HCT116 (cell line): ENCODE measurements at regions not wholly inside any gene's neighbourhood (a gene's known extent, or its start where the extent isn't known, plus 50 kb on each side); places are given as distances from the start of the nearest gene placed in this dataset.

Experiments
- ATAC-seq: fragments of 200-7000 bp; cut with Tn5 transposase; 2 replicates; pipeline ENCODE4 v1.9.1; 2020; ENCODE audit warnings: mild to moderate bottlenecking, moderate library complexity
- BruUV-seq: library from RNA; stranded (reverse); fragments of 400-500 nt; replicated peaks from 2 replicates; lab custom pipeline; 2021; lab: Mats Ljungman, UMichigan
- CTCF ChIA-PET: fragments of 300-600 bp; sonication (Branson Sonifier 250); formaldehyde crosslinking; loops from one replicate; lab custom pipeline; 2021; ENCODE audit warnings: antibody characterized with exemption; lab: Charles Lee
- POLR2A ChIA-PET: fragments of 300-600, 350-600 bp; sonication (Branson Sonifier 250); formaldehyde crosslinking; loops from one replicate; lab custom pipeline; 2021; ENCODE audit warnings: antibody characterized with exemption; lab: Charles Lee
- RAD21 ChIA-PET, 2 experiments: fragments of 300-600 bp; sonication (Branson Sonifier 250); formaldehyde crosslinking; loops; one replicate each; lab custom pipeline; 2023; ENCODE audit warnings: low total read pairs in 2 of 2; ENCODE audit not compliant: uncharacterized antibody in 2 of 2, unreplicated experiment in 2 of 2, low non-redundant PET in 1 of 2; lab: Charles Lee
- DNase-seq: peaks from one replicate; pipeline ENCODE4 v3.0.0-alpha.2; 2010; ENCODE audit warnings: low read depth, low spot score
- H2AFZ ChIP-seq: fragments of 200-600 bp; shearing (Covaris generic), sonication (generic); 2 replicates; pipeline ENCODE4 v1.6.1; 2017; ENCODE audit warnings: low read depth, mixed run types, mixed read lengths, antibody characterized with exemption, low read length; ENCODE audit not compliant: poor library complexity, severe bottlenecking
- H3K27ac ChIP-seq: 2 replicates; pipeline ENCODE4 v1.5.1; 2012; ENCODE audit warnings: low read depth, low read length
- H3K27me3 ChIP-seq: fragments of 200-600 bp; sonication (generic); 2 replicates; pipeline ENCODE4 v1.6.1; 2016; ENCODE audit warnings: mixed run types, low read length, mixed read lengths; ENCODE audit not compliant: insufficient read depth
- H3K36me3 ChIP-seq, 2 experiments: fragments of 200-500 bp in 1 of 2; fragments of 200-600 bp in 1 of 2; sonication (Bioruptor generic) in 1 of 2; sonication (generic) in 1 of 2; 2 replicates each; pipeline versions ENCODE4 v1.5.1 to v1.6.1; 2014 to 2016; ENCODE audit warnings: low read length in 2 of 2, inconsistent platforms in 1 of 2, mixed read lengths in 1 of 2, mixed run types in 1 of 2; ENCODE audit not compliant: insufficient read depth in 2 of 2, control insufficient read depth in 1 of 2
- H3K4me1 ChIP-seq, 2 experiments: fragments of 200-600 bp in 1 of 2; sonication (generic) in 1 of 2; 2 replicates each; pipeline versions ENCODE4 v1.5.1 to v1.6.1; 2012 to 2017; ENCODE audit warnings: low read length in 2 of 2, inconsistent platforms in 1 of 2, mild to moderate bottlenecking in 1 of 2, mixed read lengths in 1 of 2, mixed run types in 1 of 2, moderate library complexity in 1 of 2; ENCODE audit not compliant: insufficient read depth in 2 of 2, control insufficient read depth in 1 of 2
- H3K4me2 ChIP-seq: fragments of 200-600 bp; sonication (generic); 2 replicates; pipeline ENCODE4 v1.6.1; 2017; ENCODE audit warnings: mixed run types, low read length, mixed read lengths
- H3K4me3 ChIP-seq, 2 experiments: fragments of 200-600 bp in 1 of 2; sonication (generic) in 1 of 2; replicated peaks in 1 of 2; 2 replicates each; pipeline ENCODE4 v1.5.1; 2011 to 2016; ENCODE audit warnings: low read length in 2 of 2, control low read depth in 1 of 2, low read depth in 1 of 2, mild to moderate bottlenecking in 1 of 2, mixed read lengths in 1 of 2, mixed run types in 1 of 2
- H3K79me2 ChIP-seq: fragments of 200-600 bp; sonication (generic); 2 replicates; pipeline ENCODE4 v1.6.1; 2017; ENCODE audit warnings: mild to moderate bottlenecking, mixed run types, low read length, moderate library complexity, mixed read lengths; ENCODE audit not compliant: insufficient read depth
- H3K9ac ChIP-seq: fragments of 200-600 bp; sonication (generic); 2 replicates; pipeline ENCODE4 v1.6.1; 2016; ENCODE audit warnings: low read length, mixed read lengths
- H3K9me2 ChIP-seq: fragments of 200-600 bp; sonication (generic), shearing (Covaris generic); 2 replicates; pipeline ENCODE4 v1.6.1; 2017; ENCODE audit warnings: mixed run types, mild to moderate bottlenecking, moderate library complexity; ENCODE audit not compliant: insufficient read depth
- H3K9me3 ChIP-seq, 2 experiments: fragments of 200-500 bp in 1 of 2; fragments of 200-600 bp in 1 of 2; sonication (Bioruptor generic) in 1 of 2; sonication (generic) in 1 of 2; 2 replicates each; pipeline ENCODE4 v1.6.1; 2014 to 2017; ENCODE audit warnings: low read length in 2 of 2, mixed read lengths in 2 of 2, inconsistent platforms in 1 of 2, low read depth in 1 of 2, mild to moderate bottlenecking in 1 of 2, mixed run types in 1 of 2, moderate library complexity in 1 of 2; ENCODE audit not compliant: control insufficient read depth in 1 of 2, insufficient read depth in 1 of 2
- H4K20me1 ChIP-seq: fragments of 200-600 bp; sonication (generic), shearing (Covaris generic); 2 replicates; pipeline ENCODE4 v1.6.1; 2017; ENCODE audit warnings: mixed run types, mild to moderate bottlenecking, moderate library complexity; ENCODE audit not compliant: insufficient read depth
- CEBPB ChIP-seq: IDR thresholded peaks from 2 replicates; pipeline ENCODE4 v1.6.1; 2012; ENCODE audit warnings: low read depth
- EGR1 ChIP-seq: IDR thresholded peaks from 2 replicates; pipeline ENCODE4 v1.6.1; 2012; ENCODE audit warnings: low read depth
- ELF1 ChIP-seq: IDR thresholded peaks from 2 replicates; pipeline ENCODE4 v1.6.1; 2012; ENCODE audit warnings: low read depth, borderline replicate concordance
- EZH2 ChIP-seq: fragments of 200-600 bp; sonication (generic); IDR thresholded peaks from 2 replicates; pipeline ENCODE4 v1.6.1; 2017; ENCODE audit warnings: antibody characterized with exemption, mixed run types
- EZH2phosphoT487 ChIP-seq: fragments of 200-600 bp; IDR thresholded peaks from 2 replicates; pipeline ENCODE4 v1.6.1; 2018; ENCODE audit warnings: antibody characterized with exemption, borderline replicate concordance
- FOSL1 ChIP-seq: IDR thresholded peaks from 2 replicates; pipeline ENCODE4 v1.6.1; 2012; ENCODE audit warnings: low read depth
- JUND ChIP-seq: IDR thresholded peaks from 2 replicates; pipeline ENCODE4 v1.6.1; 2012
- POLR2A ChIP-seq: IDR thresholded peaks from 2 replicates; pipeline ENCODE4 v1.7.0; 2011; ENCODE audit warnings: borderline replicate concordance; ENCODE audit not compliant: insufficient read depth, insufficient read length; ENCODE audit errors: extremely low read depth
- RAD21 ChIP-seq: IDR thresholded peaks from 2 replicates; pipeline ENCODE4 v1.6.1; 2012; ENCODE audit warnings: low read depth, mild to moderate bottlenecking
- REST ChIP-seq: IDR thresholded peaks from 2 replicates; pipeline ENCODE4 v1.6.1; 2012; ENCODE audit warnings: low read depth
- SIN3A ChIP-seq: IDR thresholded peaks from 2 replicates; pipeline ENCODE4 v1.6.1; 2012; ENCODE audit warnings: low read depth
- SP1 ChIP-seq: IDR thresholded peaks from 2 replicates; pipeline ENCODE4 v1.6.1; 2012; ENCODE audit warnings: low read depth
- SRF ChIP-seq: IDR thresholded peaks from 2 replicates; pipeline ENCODE4 v1.6.1; 2012; ENCODE audit warnings: low read depth
- TCF7L2 ChIP-seq: IDR thresholded peaks from 2 replicates; pipeline ENCODE4 v1.7.0; 2011; ENCODE audit warnings: borderline replicate concordance, inconsistent platforms; ENCODE audit not compliant: insufficient read depth, insufficient read length; ENCODE audit errors: extremely low read depth
- YY1 ChIP-seq: IDR thresholded peaks from 2 replicates; pipeline ENCODE4 v1.6.1; 2011; ENCODE audit warnings: low read length, low read depth, moderate library complexity, mild to moderate bottlenecking; ENCODE audit not compliant: insufficient replicate concordance; ENCODE audit errors: extremely low read depth
- ZFX ChIP-seq: fragments of 450-650 bp; IDR thresholded peaks from 2 replicates; pipeline ENCODE4 v1.6.1; 2017
- ZNF274 ChIP-seq: fragments of 200-500 bp; sonication (Bioruptor generic); IDR thresholded peaks from 2 replicates; pipeline ENCODE4 v1.6.1; 2014; ENCODE audit warnings: mild to moderate bottlenecking, low read depth, low read length, inconsistent platforms
- intact Hi-C: fragments of 100-400 bp; cut with micrococcal nuclease; formaldehyde crosslinking; loops from 2 replicates; pipeline ENCODE4 v1.10.0; 2022
- TF ChIP-seq, protein P1 (sequence below), 3 experiments: fragments of 200-600 bp in 1 of 3; sonication (generic) in 1 of 3; IDR thresholded peaks in 2 of 3; conservative IDR thresholded peaks in 1 of 3; 2 replicates each; pipeline ENCODE4 v1.5.1; 2012 to 2017; ENCODE audit warnings: low read depth in 2 of 3, low read length in 2 of 3, antibody characterized with exemption in 1 of 3, borderline replicate concordance in 1 of 3, control low read depth in 1 of 3, mild to moderate bottlenecking in 1 of 3, mixed read lengths in 1 of 3, mixed run types in 1 of 3, moderate library complexity in 1 of 3; ENCODE audit not compliant: insufficient read depth in 1 of 3

- Histone ChIP-seq H3K79me2 (no peaks in the 10 kb centered on the region), H3K36me3 (no peaks in the 10 kb centered on the region; a peak in 1 of 4 replicates), H3K9ac (no peak overlapping the region), H3K4me1 (no peaks in the 10 kb centered on the region), H3K9me3 (0 out of 4 replicates have a peak, but pooled peaks cover 0 to 9% of the 10 kb centered on the region in 2 experiments), H3K4me2 (no peak overlapping the region), H3K4me3 (no peak overlapping the region), H3K9me2 (no peaks in the 10 kb centered on the region), H3K27me3 (no peaks in the 10 kb centered on the region), H2AFZ (peak overlapping the region; percentile 3), H3K27ac (no peak overlapping the region), H4K20me1 (no peaks in the 10 kb centered on the region)
- DNase-seq = no peak
- POLR2A ChIA-PET = no interaction called here
- TF ChIP-seq ZNF274 (no peak), ELF1 (no peak), SP1 (no peak)
- CTCF ChIA-PET = no interaction called here
- BruUV-seq = no TSS peak
- no peak for ATAC-seq
- RAD21 ChIA-PET = no interaction called here
- intact Hi-C loops = no loop called here
Observed at GRCh38 chr12:78799649-78800048, 64.9 kb upstream of the SYT1 start.

GRCh38 chr12:78802593-78802992 is 62.0 kb upstream of the SYT1 start:
- H3K27ac ChIP-seq = no peak overlapping the region
- CTCF ChIA-PET = no interaction called here
- no TSS peak for BruUV-seq
- TF ChIP-seq FOSL1 (no peak), YY1 (no peak), SRF (no peak), RAD21 (no peak), CEBPB (no peak), ELF1 (no peak), SP1 (no peak), EGR1 (no peak), TCF7L2 (no peak), POLR2A (no peak), EZH2phosphoT487 (no peak), JUND (no peak), ZFX (no peak), EZH2 (no peak), SIN3A (no peak), REST (no peak)
- TF ChIP-seq, protein P1, sequence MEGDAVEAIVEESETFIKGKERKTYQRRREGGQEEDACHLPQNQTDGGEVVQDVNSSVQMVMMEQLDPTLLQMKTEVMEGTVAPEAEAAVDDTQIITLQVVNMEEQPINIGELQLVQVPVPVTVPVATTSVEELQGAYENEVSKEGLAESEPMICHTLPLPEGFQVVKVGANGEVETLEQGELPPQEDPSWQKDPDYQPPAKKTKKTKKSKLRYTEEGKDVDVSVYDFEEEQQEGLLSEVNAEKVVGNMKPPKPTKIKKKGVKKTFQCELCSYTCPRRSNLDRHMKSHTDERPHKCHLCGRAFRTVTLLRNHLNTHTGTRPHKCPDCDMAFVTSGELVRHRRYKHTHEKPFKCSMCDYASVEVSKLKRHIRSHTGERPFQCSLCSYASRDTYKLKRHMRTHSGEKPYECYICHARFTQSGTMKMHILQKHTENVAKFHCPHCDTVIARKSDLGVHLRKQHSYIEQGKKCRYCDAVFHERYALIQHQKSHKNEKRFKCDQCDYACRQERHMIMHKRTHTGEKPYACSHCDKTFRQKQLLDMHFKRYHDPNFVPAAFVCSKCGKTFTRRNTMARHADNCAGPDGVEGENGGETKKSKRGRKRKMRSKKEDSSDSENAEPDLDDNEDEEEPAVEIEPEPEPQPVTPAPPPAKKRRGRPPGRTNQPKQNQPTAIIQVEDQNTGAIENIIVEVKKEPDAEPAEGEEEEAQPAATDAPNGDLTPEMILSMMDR (IDR thresholded peaks at IDR 0.05 in 2 of 3, conservative IDR thresholded peaks at IDR 0.05 in 1 of 3; ENCODE audit: borderline replicate concordance in 1 of 3, insufficient read depth in 1 of 3, low read depth in 2 of 3, low read length in 2 of 3) = no peak

More at GRCh38 chr12:78802593-78802992, 62.0 kb upstream of the SYT1 start:
- POLR2A ChIA-PET = no interaction called here
- H3K9me2 ChIP-seq = no peaks in the 10 kb centered on the region
- no peaks in the 10 kb centered on the region for H3K36me3 ChIP-seq
- H3K9me3 ChIP-seq = no peaks in the 10 kb centered on the region
- H3K4me2 ChIP-seq = no peak overlapping the region
- H3K9ac ChIP-seq = no peak overlapping the region
- no peak overlapping the region for H2AFZ ChIP-seq
- no peaks in the 10 kb centered on the region for H4K20me1 ChIP-seq
- no peaks in the 10 kb centered on the region for H3K4me1 ChIP-seq
- no peak overlapping the region for H3K4me3 ChIP-seq
- RAD21 ChIA-PET = no interaction called here
- DNase-seq (no peak), ATAC-seq (no peak)
- no peaks in the 10 kb centered on the region for H3K79me2 ChIP-seq
- H3K27me3 ChIP-seq = no peaks in the 10 kb centered on the region
- intact Hi-C loops = no loop called here
